ENCODE measurements at regions not wholly inside any gene's neighbourhood (a gene's known extent, or its start where the extent isn't known, plus 50 kb on each side); places are given as distances from the start of the nearest gene placed in this dataset.
A peak's percentile ranks its signal among the peaks of the same experiment; 100 is the strongest.
"Not testable (repeated sequence)": the region's sequence is repeated elsewhere in the genome, so short reads cannot be mapped to it uniquely, and the experiment has no call there.

DNA sequence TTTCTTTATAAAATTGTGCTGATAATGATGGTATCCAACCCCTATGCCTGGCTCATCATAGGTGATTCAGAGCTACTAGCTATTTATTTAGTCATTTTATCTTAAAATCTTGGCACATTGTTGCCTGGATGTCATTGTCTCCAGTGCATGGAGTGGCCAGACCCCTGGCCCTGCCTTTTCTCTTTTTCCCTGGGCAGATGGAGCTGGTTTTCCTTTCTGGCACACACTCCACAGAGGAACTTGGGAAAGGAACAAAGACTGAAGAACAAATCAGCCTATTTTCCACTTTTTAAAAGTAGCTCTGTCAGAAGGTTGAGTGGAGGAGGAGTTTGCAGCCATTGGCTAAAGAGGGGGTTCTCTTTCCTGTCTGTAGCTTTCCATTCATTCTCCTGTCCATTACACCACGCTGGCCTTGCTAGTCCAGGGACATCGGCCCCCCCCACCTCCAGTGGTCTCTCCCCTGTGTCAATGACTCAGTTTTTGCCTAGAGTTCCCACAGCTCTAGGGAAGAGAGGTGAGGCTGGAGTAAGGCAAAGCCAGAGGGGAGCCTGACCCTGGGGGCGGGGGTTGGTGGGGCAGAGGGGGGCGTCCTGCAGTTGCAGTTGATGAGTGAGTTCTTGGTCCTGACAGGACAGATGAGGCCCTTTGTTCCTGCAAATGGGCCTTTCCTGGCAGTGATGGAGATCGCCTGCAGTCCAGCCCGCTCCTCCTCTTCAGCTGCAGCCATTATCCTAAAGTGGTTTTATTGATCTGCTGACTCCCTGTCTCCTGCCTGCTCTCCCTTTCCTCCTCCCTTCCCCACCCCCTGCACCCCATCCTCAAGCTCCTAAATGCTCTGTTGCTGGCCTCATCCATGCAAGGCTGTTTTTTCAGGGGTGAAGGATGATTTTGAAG is 774.5 kb downstream of the DHX35 start:
- FAIRE-seq (no peak), DNase-seq (ENCODE audit: insufficient read length, low spot score) (no peak)
- no peak for TF ChIP-seq POLR2AphosphoS5 (IDR thresholded peaks at IDR 0.05; ENCODE audit: low read depth, low read length)
- TF ChIP-seq SPI1 (IDR thresholded peaks at IDR 0.05; ENCODE audit: low read depth, low read length), result no peak

DNA sequence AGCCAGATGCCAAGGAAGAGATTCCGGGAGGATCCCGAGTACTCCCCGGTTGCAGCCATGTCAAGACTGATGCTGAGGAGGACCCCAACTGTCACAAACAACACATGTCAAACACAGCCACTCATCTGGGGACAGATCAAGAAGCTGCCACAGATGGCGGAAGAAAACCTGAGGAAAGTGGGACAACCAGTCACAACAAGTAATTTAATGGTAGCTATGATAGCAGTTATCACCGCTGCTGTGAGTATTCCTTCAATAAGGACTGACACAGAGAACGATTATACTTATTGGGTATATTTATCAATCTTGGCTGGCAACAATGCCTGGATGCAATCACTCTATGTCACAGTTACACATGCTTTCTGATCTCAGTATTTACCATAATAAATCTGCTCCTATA is 763.4 kb downstream of the DHX35 start:
- not testable (repeated sequence) for FAIRE-seq; DNase-seq (ENCODE audit: insufficient read length, low spot score)

DNA sequence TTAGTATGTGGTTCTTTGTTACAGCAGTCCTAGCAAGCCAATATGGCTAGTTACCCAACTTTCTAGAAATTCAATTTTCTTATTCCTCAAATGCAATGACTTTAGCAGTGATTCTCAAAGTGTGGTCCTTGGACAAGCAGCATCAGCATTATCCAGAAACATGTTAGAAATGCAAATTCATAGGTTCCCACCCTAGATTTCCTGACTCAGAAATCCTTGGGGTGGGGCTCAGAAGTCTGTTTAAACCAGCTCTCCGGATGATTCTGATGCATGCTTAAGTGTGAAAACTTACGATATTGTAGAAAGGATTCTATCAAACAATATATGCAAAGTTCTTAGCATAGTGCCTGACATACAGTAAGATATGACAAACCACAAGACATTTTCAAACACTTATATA is 757.1 kb downstream of the DHX35 start:
- FAIRE-seq (no peak), DNase-seq (ENCODE audit: insufficient read length, low spot score) (no peak)
- no peak for TF ChIP-seq POLR2A (IDR thresholded peaks at IDR 0.05; ENCODE audit: low read depth, low read length)
- no peak for TF ChIP-seq POLR2AphosphoS5 (IDR thresholded peaks at IDR 0.05; ENCODE audit: low read depth, low read length)
- TF ChIP-seq POU2F2 (IDR thresholded peaks at IDR 0.05; ENCODE audit: low read depth, low read length), result no peak
- TF ChIP-seq SPI1 (IDR thresholded peaks at IDR 0.05; ENCODE audit: low read depth, low read length), result no peak
- no peak for TF ChIP-seq TAF1 (IDR thresholded peaks at IDR 0.05; ENCODE audit: low read depth, low read length)
- no peak for TF ChIP-seq PAX5 (IDR thresholded peaks at IDR 0.05; ENCODE audit: insufficient read depth, low read length, severe bottlenecking)

DNA sequence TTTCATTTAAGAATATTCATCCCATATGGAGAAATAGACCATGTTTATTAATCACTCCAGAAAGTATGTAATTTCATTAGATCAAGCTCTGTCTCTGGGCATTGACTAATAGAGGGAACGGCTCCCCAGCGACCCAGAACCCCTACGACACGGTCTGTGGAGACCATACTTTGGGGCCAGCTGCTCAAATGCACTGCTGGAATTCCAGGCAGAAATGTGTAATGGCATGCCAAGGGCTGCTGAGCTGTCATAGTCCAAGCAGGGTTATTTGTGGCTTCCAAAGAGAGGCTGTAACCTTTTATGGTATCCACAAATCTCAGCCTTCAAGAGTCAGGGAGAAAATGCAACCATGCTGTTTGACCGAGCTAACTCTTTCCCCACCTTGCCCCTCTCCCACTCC is 755.8 kb downstream of the DHX35 start:
- DNase-seq (ENCODE audit: insufficient read length, low spot score) (no peak), FAIRE-seq (no peak)
- TF ChIP-seq POU2F2 (IDR thresholded peaks at IDR 0.05; ENCODE audit: low read depth, low read length) (no peak), TAF1 (IDR thresholded peaks at IDR 0.05; ENCODE audit: low read depth, low read length) (no peak), PAX5 (IDR thresholded peaks at IDR 0.05; ENCODE audit: insufficient read depth, low read length, severe bottlenecking) (no peak), POLR2AphosphoS5 (IDR thresholded peaks at IDR 0.05; ENCODE audit: low read depth, low read length) (no peak), POLR2A (IDR thresholded peaks at IDR 0.05; ENCODE audit: low read depth, low read length) (no peak), SPI1 (IDR thresholded peaks at IDR 0.05; ENCODE audit: low read depth, low read length) (no peak)

DNA sequence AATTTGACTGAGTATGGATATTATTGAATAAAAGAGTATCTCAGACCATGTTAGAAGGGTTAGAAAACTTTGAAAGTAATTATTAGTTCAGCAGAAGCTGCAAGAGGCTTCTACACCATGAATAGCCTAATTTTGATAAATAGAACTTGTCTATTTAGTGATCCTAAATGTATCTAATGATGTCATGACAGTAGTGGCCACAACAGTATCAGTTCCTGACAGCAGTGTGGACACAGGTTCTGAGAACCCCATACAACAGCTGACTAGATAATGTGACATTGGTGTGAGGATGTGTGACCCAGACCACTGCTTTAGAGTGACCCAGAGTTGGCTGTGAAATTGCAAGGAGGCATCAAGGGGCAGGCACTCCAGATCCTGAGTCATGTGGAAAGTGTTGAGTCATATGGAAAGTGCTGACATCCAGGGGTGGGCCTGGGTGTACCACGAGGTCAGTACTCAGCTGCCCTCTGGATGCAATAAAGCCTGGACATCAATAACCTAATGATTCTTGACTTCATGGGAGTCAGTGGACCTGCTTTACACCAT is 754.7 kb downstream of the DHX35 start:
- FAIRE-seq (no peak), DNase-seq (ENCODE audit: insufficient read length, low spot score) (no peak)
- no peak for TF ChIP-seq POLR2AphosphoS5 (IDR thresholded peaks at IDR 0.05; ENCODE audit: low read depth, low read length)
- no peak for TF ChIP-seq POU2F2 (IDR thresholded peaks at IDR 0.05; ENCODE audit: low read depth, low read length)
- no peak for TF ChIP-seq POLR2A (IDR thresholded peaks at IDR 0.05; ENCODE audit: low read depth, low read length)
- TF ChIP-seq SPI1 (IDR thresholded peaks at IDR 0.05; ENCODE audit: low read depth, low read length), result peak; percentile 53
- TF ChIP-seq PAX5 (IDR thresholded peaks at IDR 0.05; ENCODE audit: insufficient read depth, low read length, severe bottlenecking), result no peak
- no peak for TF ChIP-seq TAF1 (IDR thresholded peaks at IDR 0.05; ENCODE audit: low read depth, low read length)

DNA sequence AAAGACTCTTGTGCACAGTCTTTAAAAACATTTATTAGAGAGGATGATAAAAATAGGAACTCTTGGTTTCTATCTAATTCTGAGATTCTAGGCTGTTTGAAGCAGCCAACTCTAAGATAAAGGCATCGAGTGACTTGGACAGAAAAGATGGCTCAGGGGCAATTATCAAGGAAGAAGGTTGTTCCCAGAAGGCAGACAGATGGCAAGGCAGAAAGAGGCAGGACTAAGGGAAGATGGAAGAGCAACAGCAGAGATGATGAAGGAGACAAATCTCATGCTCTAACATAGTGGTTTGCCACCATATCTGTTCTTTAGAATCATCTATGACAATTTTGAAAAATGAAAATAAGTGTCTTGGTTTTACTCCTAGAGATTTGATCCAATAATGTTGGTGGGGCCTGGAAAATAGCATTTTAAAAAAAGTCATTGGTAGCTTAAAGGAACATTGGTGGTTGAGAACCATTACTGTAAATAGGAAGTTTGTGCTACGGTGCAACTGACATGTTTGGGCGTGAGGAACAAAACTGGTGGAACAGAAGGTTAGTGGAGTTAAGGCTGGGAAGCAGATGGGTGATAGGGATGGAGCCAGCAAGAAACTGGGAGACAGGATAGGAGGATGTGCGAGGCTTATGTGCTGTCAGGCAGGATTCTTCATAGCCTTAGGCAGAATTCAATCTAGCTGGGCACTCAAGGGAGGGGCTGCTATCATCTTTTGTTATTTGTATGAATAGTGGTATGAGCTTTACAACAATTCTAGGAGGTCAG is 751.1 kb downstream of the DHX35 start:
- no peak for FAIRE-seq
- no peak for TF ChIP-seq POU2F2 (IDR thresholded peaks at IDR 0.05; ENCODE audit: low read depth, low read length)
- no peak for TF ChIP-seq POLR2A (IDR thresholded peaks at IDR 0.05; ENCODE audit: low read depth, low read length)
- no peak for TF ChIP-seq SPI1 (IDR thresholded peaks at IDR 0.05; ENCODE audit: low read depth, low read length)
- TF ChIP-seq TAF1 (IDR thresholded peaks at IDR 0.05; ENCODE audit: low read depth, low read length), result no peak
- TF ChIP-seq POLR2AphosphoS5 (IDR thresholded peaks at IDR 0.05; ENCODE audit: low read depth, low read length), result no peak
- TF ChIP-seq PAX5 (IDR thresholded peaks at IDR 0.05; ENCODE audit: insufficient read depth, low read length, severe bottlenecking), result no peak
- no peak for DNase-seq (ENCODE audit: insufficient read length, low spot score)

GRCh38 chr20:39706184-39706663 is 744.1 kb downstream of the DHX35 start:
- no peak for FAIRE-seq
- no peak for TF ChIP-seq PAX5 (IDR thresholded peaks at IDR 0.05; ENCODE audit: insufficient read depth, low read length, severe bottlenecking)
- TF ChIP-seq POLR2AphosphoS5 (IDR thresholded peaks at IDR 0.05; ENCODE audit: low read depth, low read length), result no peak
- no peak for TF ChIP-seq TAF1 (IDR thresholded peaks at IDR 0.05; ENCODE audit: low read depth, low read length)
- TF ChIP-seq POU2F2 (IDR thresholded peaks at IDR 0.05; ENCODE audit: low read depth, low read length), result no peak
- no peak for TF ChIP-seq SPI1 (IDR thresholded peaks at IDR 0.05; ENCODE audit: low read depth, low read length)
- TF ChIP-seq POLR2A (IDR thresholded peaks at IDR 0.05; ENCODE audit: low read depth, low read length), result no peak
- no peak for DNase-seq (ENCODE audit: insufficient read length, low spot score)

DNA sequence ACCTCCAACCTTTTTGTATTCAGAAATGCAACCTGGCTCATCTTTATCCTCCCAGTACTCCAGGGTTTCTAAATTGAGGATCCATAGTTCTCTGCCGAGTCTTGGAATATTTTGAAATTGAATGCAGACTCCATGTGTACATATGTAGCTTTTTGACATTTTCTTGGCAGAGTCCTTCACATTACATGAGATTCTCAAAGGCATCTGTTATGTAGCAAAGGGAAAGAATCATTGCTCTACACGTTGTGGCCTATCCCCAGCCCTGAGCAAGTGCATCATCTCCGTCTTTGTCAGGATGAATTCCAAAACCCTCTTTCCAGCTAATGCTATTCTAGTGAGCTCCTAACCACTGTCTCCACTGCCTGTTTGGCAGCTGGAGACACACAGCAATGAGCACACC is 742.9 kb downstream of the DHX35 start:
- no peak for TF ChIP-seq PAX5 (IDR thresholded peaks at IDR 0.05; ENCODE audit: insufficient read depth, low read length, severe bottlenecking)
- no peak for TF ChIP-seq POU2F2 (IDR thresholded peaks at IDR 0.05; ENCODE audit: low read depth, low read length)
- no peak for TF ChIP-seq POLR2AphosphoS5 (IDR thresholded peaks at IDR 0.05; ENCODE audit: low read depth, low read length)
- TF ChIP-seq SPI1 (IDR thresholded peaks at IDR 0.05; ENCODE audit: low read depth, low read length), result no peak
- no peak for TF ChIP-seq TAF1 (IDR thresholded peaks at IDR 0.05; ENCODE audit: low read depth, low read length)
- no peak for TF ChIP-seq POLR2A (IDR thresholded peaks at IDR 0.05; ENCODE audit: low read depth, low read length)
- DNase-seq (ENCODE audit: insufficient read length, low spot score), result no peak
- no peak for FAIRE-seq

GRCh38 chr20:39703357-39703756 is 741.2 kb downstream of the DHX35 start:
- FAIRE-seq; DNase-seq (ENCODE audit: insufficient read length, low spot score): not testable (repeated sequence)

Data from GM12891 (cell line).